ENCODE measurements at regions not wholly inside any gene's neighbourhood (a gene's known extent, or its start where the extent isn't known, plus 50 kb on each side); places are given as distances from the start of the nearest gene placed in this dataset.
"Not testable (repeated sequence)": the region's sequence is repeated elsewhere in the genome, so short reads cannot be mapped to it uniquely, and the experiment has no call there.

DNA sequence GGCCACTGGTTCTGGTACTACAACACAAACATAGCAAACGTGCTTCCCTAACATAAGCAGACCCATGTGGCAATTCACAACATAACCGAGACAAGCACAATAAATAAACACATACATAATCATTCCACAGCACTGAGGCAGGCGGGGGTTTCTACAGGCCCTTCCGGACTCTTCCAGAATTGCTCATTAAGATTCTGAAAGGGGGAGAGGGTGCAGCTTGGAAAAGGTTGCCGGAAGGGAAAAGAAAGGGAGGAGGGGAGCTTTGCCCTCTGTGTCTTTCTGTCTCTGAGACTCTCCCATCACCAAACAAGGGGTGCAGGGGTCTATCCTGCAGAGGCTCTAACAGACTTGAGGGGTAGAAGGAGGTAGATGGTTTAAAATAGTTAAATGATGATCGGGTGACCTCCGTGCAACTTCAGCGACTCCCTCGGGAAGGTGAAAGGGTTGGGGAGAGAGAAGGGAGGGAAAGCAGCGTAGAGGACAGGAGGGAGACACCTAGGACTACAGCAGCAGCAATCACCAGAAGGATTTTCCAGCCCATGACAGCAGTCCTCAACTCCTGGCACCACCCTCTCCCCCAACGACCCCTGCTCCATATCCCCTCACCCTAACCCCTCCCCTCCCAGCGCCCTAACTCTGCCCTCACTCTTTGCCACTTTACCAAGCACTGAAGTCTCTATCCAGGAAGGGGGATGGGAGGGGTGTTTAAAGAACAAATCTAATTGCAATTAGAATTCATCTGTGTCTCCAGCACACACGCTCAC, 365.5 kb upstream of the ESRRG start:
- DNase-seq, result no peak

DNA sequence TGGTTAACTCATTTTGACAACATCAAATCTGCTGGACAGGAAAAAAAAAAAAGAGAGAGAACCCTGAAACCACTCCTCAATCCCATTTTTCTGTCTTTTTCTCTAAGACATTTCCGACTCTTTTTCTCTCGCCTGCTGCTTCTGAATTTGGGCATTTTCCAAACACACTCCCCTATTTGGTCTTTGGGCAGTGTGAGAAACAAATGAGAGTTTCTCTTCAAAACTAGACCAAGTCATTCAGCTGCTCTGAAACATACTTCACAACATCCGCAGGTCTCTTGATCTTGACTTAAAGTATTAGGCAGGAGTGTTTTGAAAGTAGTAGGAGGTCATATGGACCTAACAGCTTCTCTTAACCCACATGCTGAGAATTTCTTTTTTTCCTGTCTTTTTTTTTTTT, 364.8 kb upstream of the ESRRG start:
- DNase-seq, result no peak

DNA sequence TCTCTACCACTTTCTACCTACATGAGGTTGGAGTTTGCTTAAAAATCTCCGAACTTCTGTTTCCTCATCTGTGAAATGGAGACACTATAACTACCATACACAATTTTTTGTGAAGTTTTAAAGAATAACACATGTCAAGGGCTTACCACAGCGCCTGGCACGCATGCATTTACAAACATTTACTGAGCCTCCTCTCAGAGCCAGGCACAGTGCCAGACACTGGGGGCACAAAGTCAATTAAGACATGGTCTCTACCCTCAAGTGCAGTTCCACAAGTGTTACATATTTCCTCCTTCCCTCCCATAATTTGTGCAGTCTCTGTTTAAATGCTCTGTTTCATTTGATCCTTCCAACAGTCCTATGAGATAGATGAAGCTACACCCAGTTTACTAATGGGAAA, 356.4 kb upstream of the ESRRG start:
- DNase-seq, result no peak

DNA sequence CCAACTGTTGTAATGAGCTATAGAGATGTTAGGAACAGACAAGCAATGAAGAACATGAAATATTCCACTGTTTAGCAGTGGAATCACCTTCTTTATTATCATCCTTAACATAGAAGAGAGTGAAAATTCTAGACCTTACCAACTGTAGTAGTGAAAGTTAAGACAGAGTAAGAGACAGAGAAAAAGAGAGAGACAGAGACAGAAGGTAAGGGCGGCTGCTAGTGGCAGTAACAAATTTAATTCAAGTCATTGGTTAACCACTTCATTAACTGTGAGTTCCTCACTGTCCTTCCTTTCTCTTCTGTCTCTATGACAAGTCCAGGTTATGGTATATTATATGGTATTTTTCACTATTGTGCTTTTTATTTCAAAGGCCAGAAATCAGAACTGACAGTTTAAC, 355.7 kb upstream of the ESRRG start:
- no peak for DNase-seq

DNA sequence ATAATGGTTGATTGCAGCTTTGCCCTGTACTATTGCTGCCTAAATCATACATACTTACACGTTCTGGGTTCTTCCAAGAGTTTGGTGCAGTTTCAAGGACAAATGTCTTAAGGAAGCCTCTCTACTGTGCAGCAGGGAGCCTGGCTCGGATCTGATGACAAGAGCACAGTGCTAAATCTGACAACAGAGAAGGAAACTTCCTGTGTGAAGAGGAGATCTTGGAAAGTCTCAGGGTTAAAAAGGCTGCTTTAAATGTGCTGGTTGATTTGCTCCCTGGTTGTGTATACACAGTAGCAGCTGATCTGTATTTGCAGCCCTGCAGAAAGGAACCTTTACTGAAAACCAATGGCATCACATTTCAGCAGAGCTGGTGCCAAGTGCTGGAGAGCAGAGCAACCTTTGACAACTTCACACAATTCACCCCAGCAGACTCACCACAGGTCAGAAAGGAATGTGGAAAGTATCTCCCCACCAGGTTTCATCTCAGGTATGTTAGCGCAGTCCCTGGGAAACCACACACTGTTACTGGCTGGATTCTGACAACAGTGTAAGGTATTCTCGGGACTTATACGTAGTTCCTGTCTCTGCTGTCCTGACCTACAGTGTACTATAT, 355.0 kb upstream of the ESRRG start:
- no peak for DNase-seq

DNA sequence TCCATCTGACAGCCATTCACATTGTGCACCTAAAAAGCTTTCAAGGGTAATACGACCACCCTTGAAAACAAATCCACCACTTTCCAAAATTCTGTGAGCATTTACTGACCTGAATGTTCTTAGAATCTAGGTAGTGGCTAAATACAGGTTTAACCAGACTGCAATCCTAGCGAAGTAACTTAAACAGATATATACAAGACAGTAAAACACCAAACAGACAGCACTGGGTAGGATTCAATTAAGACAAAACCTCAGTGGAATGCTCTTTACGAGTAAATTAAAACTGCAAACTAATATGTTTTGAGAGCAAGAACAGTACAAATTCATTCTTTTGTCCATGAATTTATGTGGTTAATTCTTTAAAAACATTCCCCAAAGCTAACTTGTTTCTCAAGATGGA, 354.2 kb upstream of the ESRRG start:
- DNase-seq, result no peak

DNA sequence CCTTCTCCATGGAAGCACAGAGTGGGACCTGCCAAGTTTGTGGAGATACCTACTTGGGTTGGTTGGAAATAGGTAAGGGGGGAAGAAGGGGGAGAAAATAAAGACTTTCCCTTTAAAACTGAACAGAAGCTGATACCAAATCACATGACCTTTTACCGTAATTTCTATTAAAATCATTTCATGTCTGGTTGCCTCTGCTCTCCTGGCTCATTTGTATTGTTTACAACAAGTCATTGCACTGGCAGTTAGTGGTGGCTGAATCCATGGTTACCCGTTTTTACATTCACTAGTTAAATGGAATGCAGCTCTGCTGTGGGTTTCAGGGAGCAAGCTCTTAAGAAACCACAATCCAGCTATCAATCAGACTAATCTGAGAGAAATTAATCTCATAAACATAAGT, 353.7 kb upstream of the ESRRG start:
- no peak for DNase-seq

DNA sequence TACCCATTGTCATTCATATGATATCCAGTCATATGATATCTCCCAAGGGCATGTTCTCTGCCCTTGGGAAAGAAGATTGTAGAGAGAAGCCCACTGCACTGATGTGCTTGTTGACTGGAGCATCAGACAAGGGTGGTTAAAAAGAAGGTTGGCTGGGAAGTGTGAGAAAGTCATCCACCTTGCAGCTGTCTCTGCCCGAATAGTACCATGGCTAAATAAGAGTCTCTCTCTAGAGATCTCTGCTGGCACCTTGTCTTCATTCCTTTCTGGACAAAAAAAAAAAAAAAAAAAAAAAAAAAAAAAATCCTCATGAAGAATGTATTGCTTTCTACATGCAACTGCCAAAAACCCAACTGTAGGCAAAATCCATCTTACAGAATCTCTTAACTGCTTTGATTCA, 349.7 kb upstream of the ESRRG start:
- no peak for DNase-seq

DNA sequence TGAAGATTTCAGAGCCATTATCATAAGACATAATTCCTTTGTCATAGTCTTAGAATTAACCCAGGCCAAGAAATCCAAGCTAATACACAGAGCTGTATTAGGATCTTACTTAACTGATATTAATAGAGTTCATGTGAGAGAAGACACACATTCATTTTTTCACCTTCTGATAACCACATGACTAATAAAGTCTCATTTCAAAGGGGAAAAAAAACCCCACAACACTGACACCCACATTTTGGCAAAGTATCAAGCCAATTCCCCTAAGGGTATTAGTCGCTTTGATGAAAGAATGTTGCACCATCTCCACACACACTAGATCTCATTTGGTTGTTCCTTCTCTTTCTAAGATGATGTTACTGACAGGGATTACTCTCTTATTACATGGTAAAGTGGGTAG, 344.4 kb upstream of the ESRRG start:
- no peak for DNase-seq

DNA sequence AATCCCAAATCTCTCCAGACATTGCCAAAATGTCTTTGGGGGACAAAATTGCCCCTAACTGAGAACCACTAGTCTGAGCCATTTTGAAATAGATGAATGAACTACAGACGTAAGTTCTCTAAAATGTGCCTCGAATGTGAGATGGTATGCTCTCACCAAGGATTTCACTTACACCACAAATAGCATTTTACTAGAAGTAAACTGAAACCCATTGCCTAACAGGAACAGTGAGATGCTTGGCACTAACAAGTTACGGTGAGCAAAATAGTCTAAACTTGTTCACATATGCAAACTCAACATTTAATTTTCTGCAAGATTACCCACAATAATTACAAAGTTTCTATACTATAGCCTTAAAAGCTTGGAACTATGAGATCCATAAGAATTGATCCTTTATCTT, 343.6 kb upstream of the ESRRG start:
- DNase-seq, result no peak

DNA sequence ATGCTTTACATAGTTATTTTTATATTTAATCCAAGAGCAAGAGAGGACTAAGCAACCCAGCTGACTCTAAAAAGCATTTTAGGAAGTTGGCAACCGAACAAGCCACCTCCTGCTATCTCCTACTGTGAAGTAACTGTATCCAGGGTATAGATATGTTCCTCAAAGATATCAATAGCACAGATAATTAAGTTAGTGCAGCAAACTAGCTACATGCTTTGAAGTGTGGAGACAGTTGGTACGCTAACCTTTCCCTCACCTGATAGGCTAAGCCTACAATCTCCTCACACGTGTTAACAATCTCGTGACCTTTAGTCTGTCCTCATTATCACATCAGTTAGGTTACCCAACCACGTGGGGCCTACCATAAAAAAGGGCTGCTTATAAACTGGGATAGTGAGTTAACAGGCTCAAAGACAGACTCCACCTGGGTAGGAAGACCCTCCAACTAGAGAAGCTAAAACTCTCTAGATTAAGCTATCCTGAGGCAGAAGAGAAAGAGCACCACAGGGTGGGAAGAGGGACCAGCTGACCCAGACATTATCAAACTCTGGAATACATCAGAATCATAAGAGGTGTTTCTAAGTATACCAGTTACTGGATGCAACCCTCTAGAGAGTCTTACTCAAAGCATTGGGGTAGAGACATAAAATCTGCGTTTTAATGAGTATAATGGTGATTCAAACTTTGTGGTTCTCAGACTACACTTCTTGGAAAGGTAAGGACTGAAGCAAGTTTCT, 340.1 kb upstream of the ESRRG start:
- DNase-seq, result no peak

DNA sequence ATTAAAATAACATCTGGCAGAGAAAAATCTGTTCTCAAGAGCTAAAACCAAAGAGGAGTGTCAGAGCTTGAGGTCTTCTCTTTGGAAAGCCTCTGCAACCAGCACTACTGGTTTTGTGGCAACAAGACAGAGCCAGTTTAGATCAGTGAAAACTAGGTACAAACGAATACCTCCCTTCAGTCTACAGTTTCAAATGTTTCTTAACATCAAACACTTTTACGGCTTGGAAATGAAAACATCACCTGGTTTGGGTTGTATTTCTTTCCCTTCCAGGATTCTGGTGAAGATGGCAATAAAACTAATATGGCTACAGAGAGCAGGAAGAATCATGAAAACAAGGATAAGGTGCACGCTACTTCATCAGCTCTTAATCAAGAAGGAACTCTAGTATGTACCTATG, 339.4 kb upstream of the ESRRG start:
- DNase-seq, result no peak

DNA sequence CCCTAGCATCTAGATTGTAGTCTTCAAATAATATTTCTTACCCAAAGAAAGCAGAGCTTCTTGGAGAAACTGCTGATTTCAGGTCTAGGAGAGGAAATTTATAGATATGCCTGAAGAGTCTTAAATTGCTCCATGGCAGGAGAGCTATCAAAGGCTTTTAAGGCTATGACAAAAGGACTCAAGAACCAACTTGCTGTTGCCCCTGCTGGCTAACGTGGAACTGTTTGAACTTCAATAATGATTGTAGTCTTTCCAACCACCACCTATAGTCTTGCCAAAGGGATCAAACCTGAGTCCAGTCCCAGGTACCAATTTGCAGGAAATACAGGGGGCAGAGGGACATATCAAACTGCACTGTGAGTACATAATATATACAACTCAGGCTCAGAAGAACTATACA, 336.2 kb upstream of the ESRRG start:
- no peak for DNase-seq

DNA sequence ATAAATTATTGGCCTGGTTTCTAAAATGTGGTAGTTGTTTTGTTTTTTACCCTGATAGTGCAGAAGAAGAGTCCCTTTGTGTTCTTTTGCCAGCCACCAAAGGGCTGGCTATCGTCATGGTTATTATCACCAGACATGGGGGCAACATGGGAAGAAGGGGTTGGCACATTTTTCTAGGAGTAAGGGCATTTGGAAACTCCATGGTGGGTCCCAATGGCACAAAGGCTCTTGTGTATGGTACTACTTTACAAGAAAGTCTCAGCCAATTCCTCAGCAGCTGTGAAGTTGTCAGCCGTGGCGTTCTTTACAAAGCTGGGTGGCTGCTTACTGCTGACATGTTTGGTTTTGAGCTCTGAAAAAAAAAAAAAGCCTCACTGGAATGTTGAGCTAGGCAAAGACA, 330.4 kb upstream of the ESRRG start:
- no peak for DNase-seq

DNA sequence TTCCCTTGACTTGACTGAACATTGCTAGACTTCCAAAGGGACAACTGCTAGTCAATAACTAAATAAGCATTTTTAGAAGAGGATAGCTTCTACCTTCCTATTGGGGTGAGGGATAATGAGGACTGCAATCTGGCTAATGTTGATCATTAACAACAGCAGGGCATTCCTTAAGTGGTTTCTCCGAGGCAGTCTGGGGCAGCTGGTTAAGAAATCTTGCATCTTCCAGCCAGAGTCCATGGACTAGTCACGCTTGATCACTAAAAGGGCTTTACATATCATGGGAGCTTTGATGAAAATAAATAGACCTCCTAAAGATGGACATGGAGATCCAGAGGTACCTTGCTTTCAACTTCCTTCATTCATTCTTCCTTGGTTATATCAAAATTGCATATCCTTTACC, 329.4 kb upstream of the ESRRG start:
- no peak for DNase-seq

DNA sequence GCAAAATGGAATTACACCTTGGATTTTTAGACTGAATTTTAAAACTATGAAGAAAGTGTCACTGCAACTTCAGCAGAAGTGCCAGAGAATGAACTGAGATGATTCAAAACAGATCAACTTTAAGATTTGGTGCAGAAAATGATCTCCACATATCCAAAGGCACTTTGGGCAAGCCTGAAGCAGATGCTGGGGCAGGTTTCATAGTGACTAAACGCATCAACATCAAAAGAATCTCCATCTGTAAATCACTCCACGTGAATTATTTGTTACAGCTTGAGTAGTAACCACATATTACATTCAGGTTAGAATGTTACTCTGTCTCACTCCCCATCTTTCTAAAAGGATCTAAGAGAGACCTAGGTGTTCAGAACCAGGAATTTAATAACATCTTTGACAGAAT, 329.0 kb upstream of the ESRRG start:
- no peak for DNase-seq

DNA sequence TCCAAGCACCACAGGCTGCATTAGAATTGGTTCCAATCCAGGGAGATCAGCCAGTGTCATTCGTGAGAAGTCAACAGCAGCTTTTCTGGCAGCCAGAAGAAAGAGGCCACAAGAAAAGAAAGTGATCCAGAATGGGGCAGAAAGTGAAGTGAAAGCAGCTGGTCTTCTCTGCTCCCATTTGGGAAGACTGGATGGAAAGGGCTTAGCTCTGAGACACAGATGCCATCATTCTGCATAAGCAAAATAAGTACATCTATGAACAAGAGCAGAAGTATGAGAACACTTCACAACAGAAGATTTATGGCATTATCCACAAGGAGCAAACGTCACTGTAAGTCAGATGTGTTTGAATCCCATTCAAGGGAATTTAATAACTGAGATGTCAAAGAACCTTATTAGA, 326.5 kb upstream of the ESRRG start:
- DNase-seq, result no peak

DNA sequence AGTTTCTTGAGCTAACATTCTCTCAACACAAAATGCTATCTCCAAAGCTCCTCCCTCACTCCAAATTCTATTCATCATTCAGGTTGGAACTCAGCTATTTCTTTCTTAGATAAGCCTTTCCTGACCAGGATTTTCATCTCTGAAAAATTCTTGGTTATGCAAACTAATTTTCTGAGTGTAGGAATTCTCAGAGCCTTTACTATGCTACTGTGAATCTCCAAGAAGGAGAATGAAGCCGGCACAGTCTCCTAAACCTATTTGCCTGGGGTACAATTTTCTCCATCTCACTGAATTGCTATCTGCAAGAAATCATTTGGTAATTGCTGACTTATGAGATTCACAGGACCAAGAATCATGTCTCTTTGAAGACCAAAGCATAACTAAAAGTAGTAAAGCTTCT, 325.9 kb upstream of the ESRRG start:
- DNase-seq, result no peak

DNA sequence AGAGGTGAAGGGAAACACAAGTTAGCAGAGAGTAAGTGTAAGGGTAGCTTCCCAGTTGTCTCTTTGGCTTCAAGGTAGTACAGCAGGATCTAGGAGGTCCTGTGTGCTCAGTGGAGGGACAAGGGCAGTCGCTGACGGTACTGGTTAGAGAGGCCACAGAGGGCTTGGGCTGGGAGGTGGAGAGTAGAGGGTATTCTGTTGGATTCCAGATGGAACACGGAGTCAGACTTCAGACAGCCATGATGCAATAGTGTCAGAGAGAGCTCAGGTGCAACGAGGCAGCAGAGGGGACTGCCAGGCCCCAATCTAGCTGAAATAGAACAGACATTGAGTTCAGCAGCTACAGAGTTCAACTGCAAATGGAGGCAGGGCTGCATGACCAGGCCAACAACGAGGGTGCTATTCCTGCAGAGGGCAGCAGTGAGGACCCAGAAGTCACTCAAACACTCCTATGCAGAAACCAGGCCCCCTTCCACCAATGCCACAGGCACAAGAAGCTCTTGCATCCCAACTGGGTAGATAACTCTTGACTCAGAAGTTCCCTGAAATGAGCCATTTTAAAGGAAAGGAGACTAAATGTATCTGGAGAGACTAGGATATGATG, 325.0 kb upstream of the ESRRG start:
- DNase-seq, result no peak

DNA sequence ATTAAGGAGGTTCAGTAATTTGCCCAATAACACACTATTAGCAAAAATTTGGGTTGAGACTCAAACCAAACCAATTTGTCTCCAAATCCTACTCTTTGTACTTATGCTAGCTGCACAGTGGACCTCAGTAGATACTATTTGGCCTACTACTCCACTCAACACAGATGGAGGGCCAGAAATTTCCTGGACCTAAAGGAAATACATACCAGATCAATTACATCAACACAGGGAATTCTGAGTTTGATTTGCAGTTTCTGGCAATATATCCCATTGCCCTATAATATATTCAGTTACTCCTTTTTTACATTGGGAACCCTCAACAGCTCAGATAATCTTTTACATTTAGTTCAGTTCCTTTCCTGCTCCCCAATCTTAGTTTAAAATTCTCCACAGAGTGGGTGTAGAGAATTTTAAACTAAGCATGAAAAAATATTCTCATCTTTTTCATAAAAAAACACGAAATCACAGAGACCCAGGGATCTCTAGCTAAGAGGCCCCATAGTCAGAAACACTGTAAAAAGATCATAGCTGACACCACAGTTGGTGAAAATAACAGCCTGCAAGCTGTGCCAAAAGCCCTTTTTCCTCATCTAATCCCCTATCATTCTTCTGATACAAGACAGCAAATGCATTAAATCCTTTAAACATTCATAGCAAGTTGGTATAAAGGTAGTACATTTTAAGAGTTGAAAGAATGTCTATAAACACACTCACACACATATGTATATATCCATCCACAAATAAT, 317.7 kb upstream of the ESRRG start:
- no peak for DNase-seq

DNA sequence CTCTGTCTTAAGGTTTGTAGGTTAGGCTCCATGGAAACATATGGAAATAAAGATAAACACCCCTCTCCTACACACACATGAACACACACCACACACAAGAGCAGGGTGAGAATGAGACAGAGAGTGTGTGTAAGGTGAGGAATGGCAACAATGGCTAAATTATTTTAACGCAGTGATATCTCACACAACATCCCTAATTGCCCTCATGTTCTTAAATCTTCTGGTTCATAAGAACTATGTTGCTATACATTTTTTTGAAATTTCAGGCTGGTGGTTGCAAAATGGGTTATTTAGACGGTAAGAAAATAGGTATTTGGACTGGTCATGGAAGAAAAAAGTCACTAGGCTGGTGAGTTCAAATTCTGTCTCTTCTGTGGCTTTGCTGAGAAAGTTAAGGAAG, 316.7 kb upstream of the ESRRG start:
- DNase-seq, result no peak

DNA sequence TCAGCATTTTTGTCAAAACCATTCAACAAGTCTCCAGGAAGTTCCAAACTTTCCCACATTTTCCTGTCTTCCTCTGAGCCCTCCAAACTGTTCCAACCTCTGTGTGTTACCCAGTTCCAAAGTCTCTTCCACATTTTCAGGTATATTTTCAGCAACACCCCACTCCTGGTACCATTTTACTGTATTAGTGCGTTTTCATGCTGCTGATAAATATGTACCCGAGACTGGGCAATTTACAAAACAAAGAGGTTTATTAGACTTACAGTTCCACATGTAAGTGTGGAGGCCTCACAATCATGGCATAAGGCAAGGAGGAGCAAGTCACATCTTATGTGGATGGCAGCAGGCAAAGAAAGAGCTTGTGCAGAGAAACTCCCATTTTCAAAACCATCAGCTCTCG, 315.9 kb upstream of the ESRRG start:
- not testable (repeated sequence) for DNase-seq

DNA sequence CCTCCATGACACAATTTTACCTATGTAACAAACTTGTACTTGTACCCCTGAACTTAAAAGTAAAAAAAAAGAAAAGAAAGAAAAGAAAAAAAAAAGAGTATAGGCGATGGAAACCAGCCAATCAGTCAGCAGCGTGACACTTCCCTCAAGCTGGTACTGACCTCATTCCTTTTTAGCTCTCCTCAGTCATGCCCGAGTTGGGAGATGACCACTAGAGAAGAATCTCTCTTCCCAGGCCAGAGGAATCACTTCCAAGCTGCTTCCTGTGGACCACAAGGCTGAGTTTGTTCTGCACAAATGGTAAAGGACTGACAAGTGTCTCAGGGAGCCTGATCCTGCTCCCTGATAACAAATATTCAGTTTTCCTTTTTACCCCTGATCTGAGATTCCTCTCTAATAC, 313.5 kb upstream of the ESRRG start:
- DNase-seq, result no peak
